ENCODE measurements at regions not wholly inside any gene's neighbourhood (a gene's known extent, or its start where the extent isn't known, plus 50 kb on each side); places are given as distances from the start of the nearest gene placed in this dataset.

DNA sequence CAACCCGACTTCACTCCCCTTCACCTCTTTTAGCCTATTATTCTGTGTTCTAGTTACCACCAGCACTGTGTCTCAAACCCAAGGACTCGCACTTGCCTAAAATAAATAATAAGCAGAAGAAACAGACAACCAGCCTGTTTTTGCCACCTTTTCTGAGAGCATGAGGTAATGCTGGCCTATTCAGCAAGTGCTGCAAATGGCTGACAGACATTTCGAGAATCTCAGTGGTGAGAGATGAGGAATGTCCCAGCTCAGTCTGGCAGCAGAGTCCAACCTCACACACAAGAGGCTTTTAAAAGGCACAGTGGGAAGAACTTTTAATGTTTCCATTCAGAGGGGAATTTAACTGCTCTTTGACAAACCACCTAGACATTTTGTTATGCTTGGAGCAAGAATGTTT, 143.3 kb upstream of the GMNC start:
- TF ChIP-seq, protein P1, sequence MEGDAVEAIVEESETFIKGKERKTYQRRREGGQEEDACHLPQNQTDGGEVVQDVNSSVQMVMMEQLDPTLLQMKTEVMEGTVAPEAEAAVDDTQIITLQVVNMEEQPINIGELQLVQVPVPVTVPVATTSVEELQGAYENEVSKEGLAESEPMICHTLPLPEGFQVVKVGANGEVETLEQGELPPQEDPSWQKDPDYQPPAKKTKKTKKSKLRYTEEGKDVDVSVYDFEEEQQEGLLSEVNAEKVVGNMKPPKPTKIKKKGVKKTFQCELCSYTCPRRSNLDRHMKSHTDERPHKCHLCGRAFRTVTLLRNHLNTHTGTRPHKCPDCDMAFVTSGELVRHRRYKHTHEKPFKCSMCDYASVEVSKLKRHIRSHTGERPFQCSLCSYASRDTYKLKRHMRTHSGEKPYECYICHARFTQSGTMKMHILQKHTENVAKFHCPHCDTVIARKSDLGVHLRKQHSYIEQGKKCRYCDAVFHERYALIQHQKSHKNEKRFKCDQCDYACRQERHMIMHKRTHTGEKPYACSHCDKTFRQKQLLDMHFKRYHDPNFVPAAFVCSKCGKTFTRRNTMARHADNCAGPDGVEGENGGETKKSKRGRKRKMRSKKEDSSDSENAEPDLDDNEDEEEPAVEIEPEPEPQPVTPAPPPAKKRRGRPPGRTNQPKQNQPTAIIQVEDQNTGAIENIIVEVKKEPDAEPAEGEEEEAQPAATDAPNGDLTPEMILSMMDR (IDR thresholded peaks at IDR 0.05; ENCODE audit: insufficient read depth, low read depth, low read length): no peak
- Histone ChIP-seq H3K4me3 (ENCODE audit: low read depth, low read length) (no peak overlapping the region), H3K36me3 (ENCODE audit: control insufficient read depth, insufficient read depth, low read length) (no peaks in the 10 kb centered on the region), H3K27me3 (ENCODE audit: control insufficient read depth, insufficient read depth, low read length) (no peaks in the 10 kb centered on the region)
- no peak for DNase-seq (ENCODE audit: low read depth)
- POLR2A ChIA-PET: no interaction called here
- CTCF ChIA-PET: no interaction called here

DNA sequence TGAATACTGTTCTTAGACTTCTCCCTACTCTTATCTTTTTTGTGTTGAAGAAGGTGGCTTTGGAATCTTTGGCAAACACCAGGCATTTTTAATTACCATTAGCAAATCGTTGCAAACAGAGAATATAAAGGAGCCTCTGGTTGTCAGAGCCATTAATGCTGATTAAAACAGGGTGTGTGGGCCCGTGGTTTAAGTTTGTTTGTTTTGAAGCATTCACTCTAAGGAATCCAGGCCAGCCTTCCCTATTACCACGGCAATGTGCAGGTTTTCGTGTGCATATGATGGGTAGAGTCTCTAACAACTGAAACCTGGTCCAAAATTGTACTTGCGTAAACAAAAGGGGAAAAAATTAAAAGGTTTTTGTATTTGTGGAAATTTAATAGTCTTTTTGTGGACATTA, 141.2 kb upstream of the GMNC start:
- no peaks in the 10 kb centered on the region for H3K27me3 ChIP-seq (ENCODE audit: control insufficient read depth, insufficient read depth, low read length)
- ChIA-PET POLR2A (no interaction called here), CTCF (no interaction called here)
- no peak for DNase-seq (ENCODE audit: low read depth)
- H3K36me3 ChIP-seq (ENCODE audit: control insufficient read depth, insufficient read depth, low read length): no peaks in the 10 kb centered on the region
- TF ChIP-seq, protein P1 (IDR thresholded peaks at IDR 0.05; ENCODE audit: insufficient read depth, low read depth, low read length): no peak
- H3K4me3 ChIP-seq (ENCODE audit: low read depth, low read length): no peak overlapping the region

DNA sequence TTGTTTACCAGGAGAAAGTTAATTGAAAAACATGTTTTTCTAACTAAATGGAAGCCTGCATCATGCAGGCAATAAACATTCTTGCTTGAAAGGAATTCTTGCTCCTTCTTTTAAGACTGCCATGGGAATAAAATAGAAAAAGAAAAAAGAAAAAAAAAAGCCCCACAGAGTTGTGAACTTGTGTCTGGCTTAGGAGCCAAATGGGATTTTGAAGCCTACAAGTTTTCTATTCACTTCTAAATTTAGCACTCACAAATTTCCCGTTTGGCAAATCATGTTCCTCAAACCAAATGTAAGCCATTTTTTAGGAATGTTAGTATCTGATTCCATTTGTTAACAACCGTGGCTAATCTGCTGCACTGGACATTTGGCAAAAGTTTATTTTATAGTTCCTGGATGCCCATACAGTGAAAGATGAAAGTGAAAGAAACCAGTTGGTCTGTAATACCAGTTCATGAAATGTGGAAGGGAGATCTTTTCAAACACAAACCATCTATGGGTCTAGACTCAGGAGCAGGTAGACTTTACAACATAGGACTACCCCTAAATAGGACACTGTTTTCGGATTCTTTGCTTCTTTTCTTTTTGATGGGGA, 133.8 kb upstream of the GMNC start:
- TF ChIP-seq, protein P1 (IDR thresholded peaks at IDR 0.05; ENCODE audit: insufficient read depth, low read depth, low read length): no peak
- Histone ChIP-seq H3K4me3 (ENCODE audit: low read depth, low read length) (no peak overlapping the region), H3K36me3 (ENCODE audit: control insufficient read depth, insufficient read depth, low read length) (no peaks in the 10 kb centered on the region), H3K27me3 (ENCODE audit: control insufficient read depth, insufficient read depth, low read length) (no peaks in the 10 kb centered on the region)
- POLR2A ChIA-PET: no interaction called here
- no peak for DNase-seq (ENCODE audit: low read depth)
- CTCF ChIA-PET: no interaction called here

DNA sequence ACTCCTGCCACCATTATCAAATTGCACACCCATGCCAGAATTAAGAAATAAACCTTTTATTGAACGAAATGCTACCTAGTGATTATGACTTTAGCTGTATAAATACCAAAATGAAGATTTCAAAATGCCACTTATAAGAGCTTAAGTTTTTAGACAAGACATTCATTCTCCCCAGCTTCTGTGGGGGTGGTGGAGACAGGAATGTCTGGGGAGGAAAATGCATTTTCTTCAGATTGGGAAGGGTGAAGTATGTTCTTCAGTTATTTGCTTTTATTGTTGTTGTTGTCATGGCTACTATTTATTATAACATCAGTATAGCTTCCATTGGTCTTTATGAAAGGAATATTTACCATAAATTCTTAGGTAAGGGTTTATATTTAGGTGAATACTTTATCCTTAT, 132.7 kb upstream of the GMNC start:
- Histone ChIP-seq H3K36me3 (ENCODE audit: control insufficient read depth, insufficient read depth, low read length) (no peaks in the 10 kb centered on the region), H3K4me3 (ENCODE audit: low read depth, low read length) (no peak overlapping the region), H3K27me3 (ENCODE audit: control insufficient read depth, insufficient read depth, low read length) (no peaks in the 10 kb centered on the region)
- ChIA-PET CTCF (no interaction called here), POLR2A (no interaction called here)
- TF ChIP-seq, protein P1 (IDR thresholded peaks at IDR 0.05; ENCODE audit: insufficient read depth, low read depth, low read length): no peak
- no peak for DNase-seq (ENCODE audit: low read depth)

DNA sequence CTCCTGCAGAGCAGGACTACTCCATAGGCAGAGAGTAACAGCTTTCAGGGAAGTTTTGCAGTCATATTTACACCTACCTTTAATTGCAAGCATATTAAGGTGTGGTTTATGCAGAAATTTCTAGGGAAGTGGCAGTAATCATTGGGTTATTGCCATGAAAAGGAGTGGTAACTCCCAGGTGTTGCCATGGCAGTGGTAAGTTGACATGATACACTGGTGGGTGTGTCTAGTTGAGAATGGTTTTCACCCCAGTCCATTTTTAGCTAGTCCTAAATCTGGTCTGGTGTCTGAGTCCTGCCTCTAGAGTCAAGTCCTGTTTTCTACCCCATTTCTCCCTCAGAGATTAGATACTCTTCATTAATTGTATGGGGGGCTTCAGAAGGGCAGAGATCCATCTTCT, 128.4 kb upstream of the GMNC start:
- TF ChIP-seq, protein P1 (IDR thresholded peaks at IDR 0.05; ENCODE audit: insufficient read depth, low read depth, low read length): no peak
- POLR2A ChIA-PET: no interaction called here
- H3K4me3 ChIP-seq (ENCODE audit: low read depth, low read length): no peak overlapping the region
- DNase-seq (ENCODE audit: low read depth): no peak
- H3K27me3 ChIP-seq (ENCODE audit: control insufficient read depth, insufficient read depth, low read length): no peaks in the 10 kb centered on the region
- CTCF ChIA-PET: no interaction called here
- H3K36me3 ChIP-seq (ENCODE audit: control insufficient read depth, insufficient read depth, low read length): no peaks in the 10 kb centered on the region
